ENCODE measurements at regions not wholly inside any gene's neighbourhood (a gene's known extent, or its start where the extent isn't known, plus 50 kb on each side); places are given as distances from the start of the nearest gene placed in this dataset.

- H3K4me2 ChIP-seq (ENCODE audit: low read depth, low read length, poor library complexity, severe bottlenecking) = no peak overlapping the region
- H3K79me2 ChIP-seq (ENCODE audit: low read length) = no peaks in the 10 kb centered on the region
- H4K20me1 ChIP-seq (ENCODE audit: insufficient read depth, low read depth, low read length) = no peaks in the 10 kb centered on the region
- H3K4me1 ChIP-seq (ENCODE audit: low read length) = no peaks in the 10 kb centered on the region
- H3K4me3 ChIP-seq (ENCODE audit: low read length) = no peak overlapping the region
- H2AFZ ChIP-seq (ENCODE audit: low read length) = no peak overlapping the region
- no peaks in the 10 kb centered on the region for H3K9me3 ChIP-seq (ENCODE audit: low read length)
- no peak overlapping the region for H3K27ac ChIP-seq (ENCODE audit: low read length)
- H3K27me3 ChIP-seq (ENCODE audit: low read length) = no peaks in the 10 kb centered on the region
- H3K9me2 ChIP-seq (replicated peaks; ENCODE audit: insufficient read depth, low read length) = no peaks in the 10 kb centered on the region
- H3K36me3 ChIP-seq (ENCODE audit: insufficient read depth, low read length) = no peaks in the 10 kb centered on the region
- no peak for DNase-seq
- H3K9ac ChIP-seq (ENCODE audit: low read length) = no peak overlapping the region
Measured at GRCh38 chr5:77569409-77569808, 69.1 kb downstream of the OTP start.

DNA sequence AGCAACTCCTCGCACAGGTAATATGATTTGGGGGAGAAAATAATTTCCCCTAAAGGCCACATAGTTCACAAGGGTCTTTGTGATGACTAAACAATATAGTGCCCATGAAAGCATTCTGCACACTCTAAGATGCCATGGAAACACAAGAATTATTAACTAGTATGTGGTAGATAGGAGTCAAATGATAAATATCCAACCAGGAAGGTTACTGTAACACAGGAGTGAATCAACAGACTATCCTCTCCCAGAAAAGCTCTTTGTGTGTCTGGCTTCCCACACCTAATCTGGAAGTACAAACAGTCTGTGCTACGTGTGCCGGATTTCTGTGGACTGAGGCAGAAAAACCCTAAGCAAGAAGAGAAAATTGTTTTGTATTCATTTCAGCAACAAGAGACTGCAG is 70.0 kb downstream of the OTP start:
- H3K4me3 ChIP-seq (ENCODE audit: low read length) = no peak overlapping the region
- no peak overlapping the region for H3K27ac ChIP-seq (ENCODE audit: low read length)
- no peaks in the 10 kb centered on the region for H3K9me2 ChIP-seq (replicated peaks; ENCODE audit: insufficient read depth, low read length)
- no peaks in the 10 kb centered on the region for H3K79me2 ChIP-seq (ENCODE audit: low read length)
- no peaks in the 10 kb centered on the region for H3K4me1 ChIP-seq (ENCODE audit: low read length)
- no peak overlapping the region for H3K9ac ChIP-seq (ENCODE audit: low read length)
- H3K4me2 ChIP-seq (ENCODE audit: low read depth, low read length, poor library complexity, severe bottlenecking) = no peak overlapping the region
- H3K36me3 ChIP-seq (ENCODE audit: insufficient read depth, low read length) = no peaks in the 10 kb centered on the region
- H4K20me1 ChIP-seq (ENCODE audit: insufficient read depth, low read depth, low read length) = no peaks in the 10 kb centered on the region
- DNase-seq = no peak
- no peaks in the 10 kb centered on the region for H3K9me3 ChIP-seq (ENCODE audit: low read length)
- no peak overlapping the region for H2AFZ ChIP-seq (ENCODE audit: low read length)
- H3K27me3 ChIP-seq (ENCODE audit: low read length) = no peaks in the 10 kb centered on the region

DNA sequence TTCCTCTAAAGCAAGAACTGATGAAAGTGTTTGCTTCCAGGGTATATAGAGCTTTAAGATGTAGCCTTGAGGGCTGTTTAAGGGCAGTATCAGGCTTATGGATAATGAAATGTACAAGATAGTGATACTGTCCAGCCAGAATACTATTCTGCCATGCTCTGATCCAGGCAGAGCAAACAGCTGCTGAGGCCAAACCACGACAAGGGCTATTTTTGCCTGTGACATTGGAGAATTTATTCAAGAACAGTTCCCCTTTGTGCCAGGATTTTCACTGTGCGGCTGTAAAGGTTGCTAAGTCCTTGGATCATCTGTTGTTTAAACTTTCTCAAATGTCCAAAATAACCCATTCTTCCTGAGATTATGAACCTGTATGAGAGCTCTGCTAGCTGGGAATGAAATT is 70.4 kb downstream of the OTP start:
- no peak overlapping the region for H3K27ac ChIP-seq (ENCODE audit: low read length)

GRCh38 chr5:77563475-77563874 is 71.4 kb upstream of the WDR41 start:
- no peaks in the 10 kb centered on the region for H3K4me1 ChIP-seq (ENCODE audit: low read length)
- no peak overlapping the region for H3K9ac ChIP-seq (ENCODE audit: low read length)
- H3K27me3 ChIP-seq (ENCODE audit: low read length) = no peaks in the 10 kb centered on the region
- no peaks in the 10 kb centered on the region for H3K9me2 ChIP-seq (replicated peaks; ENCODE audit: insufficient read depth, low read length)
- DNase-seq = no peak
- no peak overlapping the region for H3K27ac ChIP-seq (ENCODE audit: low read length)
- no peak overlapping the region for H3K4me3 ChIP-seq (ENCODE audit: low read length)
- H3K36me3 ChIP-seq (ENCODE audit: insufficient read depth, low read length) = no peaks in the 10 kb centered on the region
- H3K9me3 ChIP-seq (ENCODE audit: low read length) = no peaks in the 10 kb centered on the region
- no peak overlapping the region for H2AFZ ChIP-seq (ENCODE audit: low read length)
- H4K20me1 ChIP-seq (ENCODE audit: insufficient read depth, low read depth, low read length) = no peaks in the 10 kb centered on the region
- no peaks in the 10 kb centered on the region for H3K79me2 ChIP-seq (ENCODE audit: low read length)
- H3K4me2 ChIP-seq (ENCODE audit: low read depth, low read length, poor library complexity, severe bottlenecking) = no peak overlapping the region

More for the DNA sequence above, 70.4 kb downstream of the OTP start:
- H3K79me2 ChIP-seq (ENCODE audit: low read length) = no peaks in the 10 kb centered on the region
- H3K9ac ChIP-seq (ENCODE audit: low read length) = no peak overlapping the region
- no peaks in the 10 kb centered on the region for H3K4me1 ChIP-seq (ENCODE audit: low read length)
- H3K27me3 ChIP-seq (ENCODE audit: low read length) = no peaks in the 10 kb centered on the region
- DNase-seq = no peak
- H2AFZ ChIP-seq (ENCODE audit: low read length) = no peak overlapping the region
- no peak overlapping the region for H3K4me2 ChIP-seq (ENCODE audit: low read depth, low read length, poor library complexity, severe bottlenecking)
- H3K36me3 ChIP-seq (ENCODE audit: insufficient read depth, low read length) = no peaks in the 10 kb centered on the region
- H4K20me1 ChIP-seq (ENCODE audit: insufficient read depth, low read depth, low read length) = no peaks in the 10 kb centered on the region
- H3K9me2 ChIP-seq (replicated peaks; ENCODE audit: insufficient read depth, low read length) = no peaks in the 10 kb centered on the region
- H3K4me3 ChIP-seq (ENCODE audit: low read length) = no peak overlapping the region
- H3K9me3 ChIP-seq (ENCODE audit: low read length) = no peaks in the 10 kb centered on the region

DNA sequence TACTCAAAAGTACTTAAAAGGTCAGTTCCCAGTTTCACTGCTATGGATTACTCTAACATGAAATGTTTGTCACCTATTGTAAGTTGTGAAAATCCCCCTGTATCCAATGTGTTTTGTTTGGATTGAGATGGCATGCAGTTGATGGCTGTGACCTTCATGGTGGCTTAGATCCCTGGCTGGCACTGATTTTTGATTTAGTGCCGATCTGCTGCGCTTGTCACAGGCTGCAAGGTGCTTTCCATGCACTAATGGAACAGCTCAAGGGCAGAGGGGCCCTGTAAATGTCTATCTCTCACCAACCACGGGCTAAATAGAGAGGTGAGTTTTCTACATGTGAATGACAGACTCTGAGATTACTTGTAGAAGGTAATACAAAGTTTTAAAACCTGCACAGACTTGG is 69.8 kb upstream of the WDR41 start:
- no peak overlapping the region for H3K9ac ChIP-seq (ENCODE audit: low read length)
- H3K27me3 ChIP-seq (ENCODE audit: low read length) = no peaks in the 10 kb centered on the region
- H3K4me1 ChIP-seq (ENCODE audit: low read length) = no peaks in the 10 kb centered on the region

GRCh38 chr5:77560677-77561263 is 68.7 kb upstream of the WDR41 start:
- DNase-seq = peak; percentile 55
- Histone ChIP-seq H3K9me2 (replicated peaks; ENCODE audit: insufficient read depth, low read length) (no peaks in the 10 kb centered on the region), H3K4me3 (ENCODE audit: low read length) (no peak overlapping the region), H3K9me3 (ENCODE audit: low read length) (no peaks in the 10 kb centered on the region), H4K20me1 (ENCODE audit: insufficient read depth, low read depth, low read length) (no peaks in the 10 kb centered on the region), H3K9ac (ENCODE audit: low read length) (no peak overlapping the region), H3K27me3 (ENCODE audit: low read length) (no peaks in the 10 kb centered on the region), H2AFZ (ENCODE audit: low read length) (no peak overlapping the region), H3K4me1 (ENCODE audit: low read length) (no peaks in the 10 kb centered on the region), H3K4me2 (ENCODE audit: low read depth, low read length, poor library complexity, severe bottlenecking) (no peak overlapping the region), H3K36me3 (ENCODE audit: insufficient read depth, low read length) (no peaks in the 10 kb centered on the region), H3K27ac (ENCODE audit: low read length) (no peak overlapping the region), H3K79me2 (ENCODE audit: low read length) (no peaks in the 10 kb centered on the region)

More for the DNA sequence above, 69.8 kb upstream of the WDR41 start:
- Histone ChIP-seq H4K20me1 (ENCODE audit: insufficient read depth, low read depth, low read length) (no peaks in the 10 kb centered on the region), H2AFZ (ENCODE audit: low read length) (no peak overlapping the region), H3K36me3 (ENCODE audit: insufficient read depth, low read length) (no peaks in the 10 kb centered on the region), H3K27ac (ENCODE audit: low read length) (no peak overlapping the region), H3K4me3 (ENCODE audit: low read length) (no peak overlapping the region), H3K9me3 (ENCODE audit: low read length) (no peaks in the 10 kb centered on the region), H3K9me2 (replicated peaks; ENCODE audit: insufficient read depth, low read length) (no peaks in the 10 kb centered on the region), H3K4me2 (ENCODE audit: low read depth, low read length, poor library complexity, severe bottlenecking) (no peak overlapping the region), H3K79me2 (ENCODE audit: low read length) (no peaks in the 10 kb centered on the region)
- no peak for DNase-seq

DNA sequence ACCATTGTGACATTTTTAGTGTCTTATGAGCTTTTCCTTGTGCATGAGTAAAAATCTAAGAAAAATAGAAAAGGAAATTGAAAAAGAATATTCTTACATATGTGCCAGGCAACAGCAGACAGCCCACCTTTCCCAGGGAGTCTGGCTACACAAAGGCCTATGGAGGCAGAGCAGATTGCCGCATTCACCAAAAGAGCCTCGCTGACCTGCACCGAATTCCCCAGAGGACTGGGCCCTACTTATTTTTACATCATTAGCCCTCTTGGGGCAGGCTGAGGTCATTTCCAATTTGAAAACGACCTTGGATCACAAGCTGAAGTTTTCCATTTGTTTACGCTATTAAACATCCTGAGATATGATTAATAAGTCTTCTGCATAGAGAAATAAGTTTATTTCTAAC is 66.2 kb upstream of the WDR41 start:
- Histone ChIP-seq H3K4me1 (ENCODE audit: low read length) (no peaks in the 10 kb centered on the region), H3K4me3 (ENCODE audit: low read length) (no peak overlapping the region), H3K9me2 (replicated peaks; ENCODE audit: insufficient read depth, low read length) (no peaks in the 10 kb centered on the region), H3K9ac (ENCODE audit: low read length) (no peak overlapping the region), H3K4me2 (ENCODE audit: low read depth, low read length, poor library complexity, severe bottlenecking) (no peak overlapping the region), H3K9me3 (ENCODE audit: low read length) (no peaks in the 10 kb centered on the region), H2AFZ (ENCODE audit: low read length) (no peak overlapping the region), H4K20me1 (ENCODE audit: insufficient read depth, low read depth, low read length) (no peaks in the 10 kb centered on the region), H3K27me3 (ENCODE audit: low read length) (no peaks in the 10 kb centered on the region), H3K36me3 (ENCODE audit: insufficient read depth, low read length) (no peaks in the 10 kb centered on the region), H3K27ac (ENCODE audit: low read length) (no peak overlapping the region), H3K79me2 (ENCODE audit: low read length) (no peaks in the 10 kb centered on the region)
- no peak for DNase-seq

DNA sequence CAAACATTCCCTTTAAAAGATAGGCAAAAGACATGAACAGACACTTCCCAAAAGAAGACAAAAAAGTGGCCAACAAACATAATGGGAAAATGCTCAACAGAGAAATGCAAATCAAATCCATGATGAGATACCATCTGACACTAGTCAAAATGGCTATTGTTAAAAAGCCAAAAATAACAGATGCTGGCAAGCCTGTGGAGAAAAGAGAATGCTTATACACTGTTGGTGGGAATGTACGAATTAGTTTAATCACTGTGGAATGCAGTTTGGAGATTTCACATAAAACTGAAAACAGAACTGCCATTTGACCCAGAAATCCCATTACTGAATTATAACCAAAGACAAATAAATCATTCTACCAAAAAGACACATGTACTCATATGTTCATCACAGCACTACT is 58.3 kb upstream of the WDR41 start:
- H3K79me2 ChIP-seq (ENCODE audit: low read length) = no peaks in the 10 kb centered on the region
- no peak overlapping the region for H3K4me3 ChIP-seq (ENCODE audit: low read length)
- no peaks in the 10 kb centered on the region for H3K9me3 ChIP-seq (ENCODE audit: low read length)
- H3K27ac ChIP-seq (ENCODE audit: low read length) = no peak overlapping the region
- no peaks in the 10 kb centered on the region for H3K36me3 ChIP-seq (ENCODE audit: insufficient read depth, low read length)
- DNase-seq = no peak
- no peaks in the 10 kb centered on the region for H3K9me2 ChIP-seq (replicated peaks; ENCODE audit: insufficient read depth, low read length)
- H3K4me2 ChIP-seq (ENCODE audit: low read depth, low read length, poor library complexity, severe bottlenecking) = no peak overlapping the region
- H2AFZ ChIP-seq (ENCODE audit: low read length) = no peak overlapping the region
- no peaks in the 10 kb centered on the region for H3K27me3 ChIP-seq (ENCODE audit: low read length)
- no peaks in the 10 kb centered on the region for H4K20me1 ChIP-seq (ENCODE audit: insufficient read depth, low read depth, low read length)
- no peak overlapping the region for H3K9ac ChIP-seq (ENCODE audit: low read length)
- H3K4me1 ChIP-seq (ENCODE audit: low read length) = no peaks in the 10 kb centered on the region

DNA sequence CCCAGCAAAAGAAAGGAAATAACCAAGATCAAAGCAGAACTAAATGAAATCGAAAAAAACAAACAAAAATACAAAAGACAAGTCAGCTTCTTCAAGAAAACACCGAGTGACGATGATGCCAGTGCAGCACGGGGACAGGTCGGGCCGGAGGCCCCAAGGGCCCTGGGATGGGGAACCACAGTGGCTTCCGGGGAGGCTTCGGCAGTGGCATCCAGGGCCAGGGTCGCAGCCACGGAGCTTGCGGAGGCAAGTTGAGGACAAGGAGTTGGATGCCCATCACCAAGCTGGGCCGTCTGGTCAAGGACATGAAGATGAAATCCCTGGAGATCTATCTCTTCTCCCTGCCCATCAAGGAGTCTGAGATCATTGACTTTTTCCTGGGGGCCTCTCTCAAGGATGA is 53.2 kb upstream of the WDR41 start:
- H3K4me2 ChIP-seq (ENCODE audit: low read depth, low read length, poor library complexity, severe bottlenecking) = no peak overlapping the region
- no peaks in the 10 kb centered on the region for H3K36me3 ChIP-seq (ENCODE audit: insufficient read depth, low read length)
- no peak overlapping the region for H3K27ac ChIP-seq (ENCODE audit: low read length)
- no peaks in the 10 kb centered on the region for H3K9me3 ChIP-seq (ENCODE audit: low read length)
- no peak overlapping the region for H3K9ac ChIP-seq (ENCODE audit: low read length)
- H4K20me1 ChIP-seq (ENCODE audit: insufficient read depth, low read depth, low read length) = no peaks in the 10 kb centered on the region
- no peaks in the 10 kb centered on the region for H3K79me2 ChIP-seq (ENCODE audit: low read length)
- no peak for DNase-seq
- H3K4me3 ChIP-seq (ENCODE audit: low read length) = no peak overlapping the region
- H2AFZ ChIP-seq (ENCODE audit: low read length) = no peak overlapping the region
- no peaks in the 10 kb centered on the region for H3K4me1 ChIP-seq (ENCODE audit: low read length)
- no peaks in the 10 kb centered on the region for H3K27me3 ChIP-seq (ENCODE audit: low read length)
- no peaks in the 10 kb centered on the region for H3K9me2 ChIP-seq (replicated peaks; ENCODE audit: insufficient read depth, low read length)

Data from Karpas-422 (cell line).